ENCODE measurements at regions not wholly inside any gene's neighbourhood (a gene's known extent, or its start where the extent isn't known, plus 50 kb on each side); places are given as distances from the start of the nearest gene placed in this dataset.

DNA sequence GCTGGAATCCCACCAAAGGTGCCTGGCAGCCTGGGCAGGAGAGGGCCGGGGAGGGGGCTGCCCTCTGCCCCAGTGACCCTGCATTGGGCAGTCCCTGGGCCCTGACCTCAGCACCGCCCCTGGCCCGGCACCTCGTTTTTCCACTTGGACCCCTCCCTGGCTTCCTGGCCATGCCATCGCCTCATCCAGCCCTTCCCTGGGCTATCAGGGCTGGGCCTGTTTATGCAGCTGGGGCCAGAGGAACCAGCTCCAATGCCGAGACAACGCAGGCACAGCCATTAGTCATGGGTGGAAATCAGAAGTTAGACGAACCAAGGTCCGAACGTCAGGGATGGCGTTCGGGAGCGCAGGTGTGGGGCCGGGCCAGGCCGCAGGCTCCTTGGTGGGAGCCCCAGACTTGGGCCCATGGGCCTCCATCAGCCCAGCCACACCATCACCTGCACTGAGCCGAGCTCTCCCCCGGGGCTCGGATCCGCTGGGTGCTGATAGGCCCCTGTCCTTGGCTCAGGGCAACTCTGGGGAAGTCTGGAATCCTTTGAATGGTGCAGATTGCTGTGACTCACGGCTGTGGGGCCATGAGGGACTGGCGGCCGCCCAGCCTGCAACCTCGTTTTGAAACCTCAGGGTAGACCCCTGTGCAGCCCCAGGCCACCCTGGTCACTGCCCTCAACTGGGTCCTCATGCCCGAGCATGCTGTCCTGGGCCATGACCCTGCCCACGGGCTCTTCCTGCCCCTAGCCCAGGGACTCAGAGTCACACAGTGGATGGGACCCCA is 169.4 kb downstream of the KIF26A start:
- no peak for TF ChIP-seq FOXP2 (optimal IDR thresholded peaks at IDR 0.05; ENCODE audit: borderline replicate concordance, extremely low read depth, extremely low read length, insufficient read depth)
- TF ChIP-seq TAF1 (IDR thresholded peaks at IDR 0.05; ENCODE audit: borderline replicate concordance, insufficient read depth, low read length) = no peak
- TF ChIP-seq POLR2AphosphoS5 (IDR thresholded peaks at IDR 0.05; ENCODE audit: low read depth, low read length) = no peak
- TF ChIP-seq SIN3A (IDR thresholded peaks at IDR 0.05; ENCODE audit: borderline replicate concordance, insufficient read depth, low read length) = no peak

DNA sequence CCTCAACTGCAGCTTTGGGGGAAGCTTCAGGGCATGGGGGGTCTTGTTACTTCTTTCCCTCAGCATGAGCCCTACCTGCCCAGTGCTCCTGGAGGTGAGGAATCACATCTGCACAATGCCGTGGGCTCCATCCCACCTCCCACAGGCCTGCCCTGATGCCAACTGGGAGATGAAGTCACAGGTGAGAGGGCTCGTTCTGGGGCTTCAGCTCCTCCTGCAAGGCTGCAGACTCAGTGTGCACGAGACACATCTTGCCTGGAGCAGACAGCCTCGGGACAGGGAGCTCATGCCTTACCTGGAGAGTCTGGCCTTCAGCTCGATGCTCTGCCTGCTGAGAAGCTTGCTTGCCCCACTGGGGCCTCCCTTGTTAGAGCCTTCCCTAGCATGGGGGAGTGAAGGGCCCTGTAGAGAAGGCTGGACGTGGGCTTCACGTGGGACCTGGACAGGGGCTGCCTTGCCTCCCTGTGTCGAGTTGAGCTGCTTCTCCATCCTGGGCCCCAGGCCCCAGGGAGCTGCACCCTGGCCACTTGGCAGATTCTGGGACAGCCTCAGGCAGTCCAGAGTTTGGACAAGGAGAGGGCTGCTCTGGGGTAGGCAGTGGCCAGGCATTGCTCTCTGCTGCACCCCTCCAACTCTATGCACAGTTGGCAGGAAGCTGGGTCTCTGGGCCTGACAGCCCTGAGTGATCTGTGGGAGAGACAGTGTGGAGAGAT is 171.4 kb downstream of the KIF26A start:
- TF ChIP-seq FOXP2 (optimal IDR thresholded peaks at IDR 0.05; ENCODE audit: borderline replicate concordance, extremely low read depth, extremely low read length, insufficient read depth) (no peak), TAF1 (IDR thresholded peaks at IDR 0.05; ENCODE audit: borderline replicate concordance, insufficient read depth, low read length) (no peak), POLR2AphosphoS5 (IDR thresholded peaks at IDR 0.05; ENCODE audit: low read depth, low read length) (no peak), SIN3A (IDR thresholded peaks at IDR 0.05; ENCODE audit: borderline replicate concordance, insufficient read depth, low read length) (no peak)
- TF ChIP-seq, protein P1, sequence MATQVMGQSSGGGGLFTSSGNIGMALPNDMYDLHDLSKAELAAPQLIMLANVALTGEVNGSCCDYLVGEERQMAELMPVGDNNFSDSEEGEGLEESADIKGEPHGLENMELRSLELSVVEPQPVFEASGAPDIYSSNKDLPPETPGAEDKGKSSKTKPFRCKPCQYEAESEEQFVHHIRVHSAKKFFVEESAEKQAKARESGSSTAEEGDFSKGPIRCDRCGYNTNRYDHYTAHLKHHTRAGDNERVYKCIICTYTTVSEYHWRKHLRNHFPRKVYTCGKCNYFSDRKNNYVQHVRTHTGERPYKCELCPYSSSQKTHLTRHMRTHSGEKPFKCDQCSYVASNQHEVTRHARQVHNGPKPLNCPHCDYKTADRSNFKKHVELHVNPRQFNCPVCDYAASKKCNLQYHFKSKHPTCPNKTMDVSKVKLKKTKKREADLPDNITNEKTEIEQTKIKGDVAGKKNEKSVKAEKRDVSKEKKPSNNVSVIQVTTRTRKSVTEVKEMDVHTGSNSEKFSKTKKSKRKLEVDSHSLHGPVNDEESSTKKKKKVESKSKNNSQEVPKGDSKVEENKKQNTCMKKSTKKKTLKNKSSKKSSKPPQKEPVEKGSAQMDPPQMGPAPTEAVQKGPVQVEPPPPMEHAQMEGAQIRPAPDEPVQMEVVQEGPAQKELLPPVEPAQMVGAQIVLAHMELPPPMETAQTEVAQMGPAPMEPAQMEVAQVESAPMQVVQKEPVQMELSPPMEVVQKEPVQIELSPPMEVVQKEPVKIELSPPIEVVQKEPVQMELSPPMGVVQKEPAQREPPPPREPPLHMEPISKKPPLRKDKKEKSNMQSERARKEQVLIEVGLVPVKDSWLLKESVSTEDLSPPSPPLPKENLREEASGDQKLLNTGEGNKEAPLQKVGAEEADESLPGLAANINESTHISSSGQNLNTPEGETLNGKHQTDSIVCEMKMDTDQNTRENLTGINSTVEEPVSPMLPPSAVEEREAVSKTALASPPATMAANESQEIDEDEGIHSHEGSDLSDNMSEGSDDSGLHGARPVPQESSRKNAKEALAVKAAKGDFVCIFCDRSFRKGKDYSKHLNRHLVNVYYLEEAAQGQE (IDR thresholded peaks at IDR 0.05; ENCODE audit: insufficient read depth in 1 of 2, low read depth in 2 of 2, low read length in 2 of 2) = no peak

DNA sequence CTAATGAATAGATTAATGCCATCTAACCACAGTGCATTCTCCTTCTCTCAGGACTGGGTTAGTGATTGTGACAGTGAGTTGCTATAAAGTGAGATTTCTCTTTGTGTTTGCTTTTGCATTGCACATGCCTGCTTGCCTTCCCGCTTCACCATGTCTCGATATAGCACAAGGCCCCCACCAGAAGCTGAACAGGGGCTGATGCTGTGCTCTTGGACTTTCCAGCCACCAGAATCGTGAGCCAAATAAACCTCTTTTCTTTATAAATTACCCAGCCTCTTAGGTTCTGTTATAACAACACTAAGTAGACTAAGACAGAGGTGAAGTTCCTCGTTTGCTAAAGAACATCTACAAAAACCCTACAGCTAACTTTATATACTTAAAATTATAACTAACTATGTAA is 173.0 kb downstream of the KIF26A start:
- no peak for TF ChIP-seq TAF1 (IDR thresholded peaks at IDR 0.05; ENCODE audit: borderline replicate concordance, insufficient read depth, low read length)
- TF ChIP-seq, protein P1 (IDR thresholded peaks at IDR 0.05; ENCODE audit: insufficient read depth in 1 of 2, low read depth in 2 of 2, low read length in 2 of 2) = no peak
- TF ChIP-seq SIN3A (IDR thresholded peaks at IDR 0.05; ENCODE audit: borderline replicate concordance, insufficient read depth, low read length) = no peak
- no peak for TF ChIP-seq FOXP2 (optimal IDR thresholded peaks at IDR 0.05; ENCODE audit: borderline replicate concordance, extremely low read depth, extremely low read length, insufficient read depth)
- no peak for TF ChIP-seq POLR2AphosphoS5 (IDR thresholded peaks at IDR 0.05; ENCODE audit: low read depth, low read length)

DNA sequence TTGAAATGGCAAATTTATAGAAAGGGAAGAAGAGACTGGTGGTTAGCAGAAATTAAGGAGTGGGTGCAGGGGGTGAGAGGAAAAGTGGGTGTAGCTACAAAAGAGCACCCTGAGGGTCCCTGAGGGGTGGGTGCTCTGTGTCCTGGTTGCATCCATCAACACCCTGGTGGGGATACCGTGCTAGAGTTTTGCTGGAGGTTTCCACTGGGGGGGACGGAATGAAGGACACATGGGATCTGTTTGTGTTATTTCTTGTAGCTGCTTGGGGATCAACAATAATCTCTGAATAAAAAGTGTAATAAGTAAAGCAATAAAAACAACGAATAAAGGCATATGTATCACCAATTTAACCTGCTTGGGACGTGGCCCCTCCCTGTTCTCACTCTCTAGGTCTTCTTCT is 175.3 kb downstream of the KIF26A start:
- TF ChIP-seq FOXP2 (optimal IDR thresholded peaks at IDR 0.05; ENCODE audit: borderline replicate concordance, extremely low read depth, extremely low read length, insufficient read depth) (no peak), TAF1 (IDR thresholded peaks at IDR 0.05; ENCODE audit: borderline replicate concordance, insufficient read depth, low read length) (no peak), POLR2AphosphoS5 (IDR thresholded peaks at IDR 0.05; ENCODE audit: low read depth, low read length) (no peak), SIN3A (IDR thresholded peaks at IDR 0.05; ENCODE audit: borderline replicate concordance, insufficient read depth, low read length) (no peak)

DNA sequence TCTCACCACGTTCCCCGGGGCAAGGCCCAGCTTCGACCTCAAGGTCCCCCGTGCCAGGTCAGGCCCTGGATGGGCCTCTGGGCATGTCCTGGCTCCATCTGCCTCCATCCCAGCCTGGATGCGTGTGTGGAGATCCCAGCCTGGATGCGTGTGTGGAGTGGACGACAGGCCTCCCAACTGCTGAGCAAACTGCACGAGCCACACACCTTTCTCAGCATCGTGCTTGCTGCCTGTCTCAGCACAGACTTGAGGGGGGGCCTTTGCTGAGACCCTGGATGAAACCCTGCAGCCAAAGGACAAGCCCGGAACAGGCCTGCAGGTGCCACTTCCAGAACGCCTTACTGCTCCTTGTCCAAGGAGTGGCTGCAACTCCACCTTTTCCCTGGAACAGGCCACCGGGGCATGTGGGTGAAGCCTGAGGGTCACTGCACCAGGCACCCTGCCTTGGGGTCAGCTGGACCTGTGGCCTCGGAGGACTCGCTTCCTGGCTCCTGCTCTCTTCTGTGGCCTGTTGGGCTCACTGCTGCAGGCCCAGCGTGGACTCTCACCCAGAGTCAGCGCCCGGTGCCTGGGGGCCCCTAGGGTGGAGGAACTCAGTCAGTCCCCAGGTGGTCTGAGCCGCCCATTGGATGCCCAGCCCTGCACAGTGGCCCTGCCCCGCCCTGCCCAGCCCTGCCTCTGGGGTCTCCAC is 176.0 kb downstream of the KIF26A start:
- no peak for TF ChIP-seq POLR2AphosphoS5 (IDR thresholded peaks at IDR 0.05; ENCODE audit: low read depth, low read length)
- TF ChIP-seq, protein P1 (IDR thresholded peaks at IDR 0.05; ENCODE audit: insufficient read depth in 1 of 2, low read depth in 2 of 2, low read length in 2 of 2) = no peak
- TF ChIP-seq FOXP2 (optimal IDR thresholded peaks at IDR 0.05; ENCODE audit: borderline replicate concordance, extremely low read depth, extremely low read length, insufficient read depth) = no peak
- no peak for TF ChIP-seq SIN3A (IDR thresholded peaks at IDR 0.05; ENCODE audit: borderline replicate concordance, insufficient read depth, low read length)
- no peak for TF ChIP-seq TAF1 (IDR thresholded peaks at IDR 0.05; ENCODE audit: borderline replicate concordance, insufficient read depth, low read length)
